ENCODE measurements at regions not wholly inside any gene's neighbourhood (a gene's known extent, or its start where the extent isn't known, plus 50 kb on each side); places are given as distances from the start of the nearest gene placed in this dataset.
"Not testable (repeated sequence)": the region's sequence is repeated elsewhere in the genome, so short reads cannot be mapped to it uniquely, and the experiment has no call there.

GRCh38 chr11:67744231-67744630, 69.8 kb upstream of the ALDH3B2 start:
- not testable (repeated sequence) for TF ChIP-seq EZH2 (IDR thresholded peaks at IDR 0.05); POLR2AphosphoS5 (IDR thresholded peaks at IDR 0.05; ENCODE audit: borderline replicate concordance, low read depth, low read length); FOXP2 (optimal IDR thresholded peaks at IDR 0.05; ENCODE audit: control extremely low read depth, extremely low read length, insufficient read depth)
